Endothelial cell of umbilical vein (primary cell): ENCODE measurements at regions not wholly inside any gene's neighbourhood (a gene's known extent, or its start where the extent isn't known, plus 50 kb on each side); places are given as distances from the start of the nearest gene placed in this dataset.

Experiments
- BruUV-seq: library from RNA; stranded (reverse); fragments of 400-500 nt; replicated peaks from 2 replicates; lab custom pipeline; 2021; lab: Mats Ljungman, UMichigan
- CTCF ChIA-PET: fragments of 300-600, 350-600 bp; sonication (Branson Sonifier 250); formaldehyde crosslinking; loops from one replicate; lab custom pipeline; 2021; ENCODE audit warnings: antibody characterized with exemption, inconsistent platforms; lab: Charles Lee
- POLR2A ChIA-PET: fragments of 300-600, 350-600 bp; sonication (Branson Sonifier 250); formaldehyde crosslinking; loops from one replicate; lab custom pipeline; 2021; ENCODE audit warnings: antibody characterized with exemption, inconsistent platforms; lab: Charles Lee
- DNase-seq: peaks from one replicate; pipeline ENCODE4 v3.0.0-alpha.2; 2011; ENCODE audit warnings: low read depth, low spot score
- FAIRE-seq: peaks from 2 replicates; lab custom pipeline; 2011; peaks lifted over from hg19 to GRCh38; lab: Jason Lieb, UNC
- H2AFZ ChIP-seq: 2 replicates; pipeline ENCODE4 v1.6.0; 2012; ENCODE audit warnings: low read depth, low read length, control low read depth, inconsistent platforms
- H3K27ac ChIP-seq: 2 replicates; pipeline ENCODE4 v1.5.1; 2011; ENCODE audit warnings: low read depth, mild to moderate bottlenecking, control low read depth, low read length, moderate library complexity; ENCODE audit not compliant: insufficient read depth
- H3K27me3 ChIP-seq, 2 experiments: 2 replicates each; pipeline versions ENCODE4 v1.6.0 to v1.6.1; 2011; ENCODE audit warnings: low read length in 2 of 2, mixed read lengths in 1 of 2; ENCODE audit not compliant: control insufficient read depth in 2 of 2, insufficient read depth in 2 of 2
- H3K36me3 ChIP-seq, 2 experiments: 2 replicates in 1 of 2; 3 replicates in 1 of 2; pipeline ENCODE4 v1.5.1; 2011; ENCODE audit warnings: low read length in 2 of 2, mild to moderate bottlenecking in 1 of 2, moderate library complexity in 1 of 2; ENCODE audit not compliant: control insufficient read depth in 2 of 2, insufficient read depth in 2 of 2; ENCODE audit errors: extremely low read depth in 1 of 2
- H3K4me1 ChIP-seq: 3 replicates; pipeline ENCODE4 v1.5.1; 2011; ENCODE audit warnings: mild to moderate bottlenecking, low read length; ENCODE audit not compliant: control insufficient read depth, insufficient read depth; ENCODE audit errors: extremely low read depth
- H3K4me2 ChIP-seq: 2 replicates; pipeline ENCODE4 v1.6.1; 2011; ENCODE audit warnings: low read length, control low read depth, mixed read lengths; ENCODE audit not compliant: insufficient read depth
- H3K4me3 ChIP-seq, 3 experiments: fragments of 200-600 bp in 1 of 3; sonication (generic), shearing (Covaris generic) in 1 of 3; replicated peaks in 1 of 3; 2 replicates each; pipeline ENCODE4 v1.5.1; 2011 to 2016; ENCODE audit warnings: control low read depth in 3 of 3, low read length in 3 of 3, mild to moderate bottlenecking in 2 of 3, inconsistent platforms in 1 of 3, low read depth in 1 of 3, moderate library complexity in 1 of 3; ENCODE audit not compliant: insufficient read depth in 1 of 3
- H3K79me2 ChIP-seq: 2 replicates; pipeline ENCODE4 v1.6.0; 2012; ENCODE audit warnings: low read length, inconsistent platforms; ENCODE audit not compliant: control insufficient read depth, insufficient read depth
- H3K9ac ChIP-seq: replicated peaks from 2 replicates; pipeline ENCODE3; 2011; ENCODE audit warnings: low read length, control low read depth; ENCODE audit not compliant: insufficient read depth; ENCODE audit errors: extremely low read depth
- H3K9me1 ChIP-seq: replicated peaks from 3 replicates; pipeline ENCODE4 v1.6.0; 2011; ENCODE audit warnings: mild to moderate bottlenecking, low read length; ENCODE audit not compliant: control insufficient read depth, insufficient read depth; ENCODE audit errors: extremely low read depth
- H3K9me3 ChIP-seq: replicated peaks from 2 replicates; pipeline ENCODE4 v1.5.1; 2012; ENCODE audit warnings: low read length, inconsistent platforms; ENCODE audit not compliant: control insufficient read depth, insufficient read depth
- H4K20me1 ChIP-seq: replicated peaks from 2 replicates; pipeline ENCODE3; 2011; ENCODE audit warnings: mild to moderate bottlenecking, low read length; ENCODE audit not compliant: control insufficient read depth, insufficient read depth; ENCODE audit errors: extremely low read depth
- EZH2 ChIP-seq: IDR thresholded peaks from 2 replicates; pipeline ENCODE4 v1.6.1; 2012; ENCODE audit warnings: borderline replicate concordance, low read depth, mild to moderate bottlenecking, moderate library complexity, low read length, inconsistent platforms; ENCODE audit not compliant: severe bottlenecking
- FOS ChIP-seq: IDR thresholded peaks from 2 replicates; pipeline ENCODE4 v1.6.1; 2011; ENCODE audit warnings: mild to moderate bottlenecking, low read length, moderate library complexity, borderline replicate concordance; ENCODE audit not compliant: insufficient read depth
- GATA2 ChIP-seq: IDR thresholded peaks from 2 replicates; pipeline ENCODE4 v1.7.0; 2011; ENCODE audit warnings: low read depth, mild to moderate bottlenecking, moderate library complexity, mixed read lengths, low read length; ENCODE audit not compliant: insufficient read length, insufficient read depth
- JUN ChIP-seq: IDR thresholded peaks from 2 replicates; pipeline ENCODE4 v1.6.1; 2011; ENCODE audit warnings: borderline replicate concordance, low read depth; ENCODE audit not compliant: insufficient read length, insufficient read depth
- MYC ChIP-seq: IDR thresholded peaks from one replicate; pipeline ENCODE4 v1.6.1; 2011; ENCODE audit warnings: mild to moderate bottlenecking, low read depth, low read length
- POLR2A ChIP-seq: IDR thresholded peaks from 2 replicates; pipeline ENCODE4 v1.6.1; 2012; ENCODE audit warnings: low read depth, mild to moderate bottlenecking, control low read depth, low read length
- POLR2AphosphoS5 ChIP-seq: IDR thresholded peaks from 2 replicates; pipeline ENCODE4 v1.6.1; 2012; ENCODE audit warnings: low read depth, mild to moderate bottlenecking, control low read depth, low read length, moderate library complexity; ENCODE audit not compliant: insufficient read depth
- dilution Hi-C: fragments of 300-500 bp; cut with MboI; formaldehyde crosslinking; loops from one replicate; pipeline ENCODE4 v1.15.0; 2019; ENCODE audit warnings: low sequenced_read_pairs; ENCODE audit not compliant: extremely low pct_ligation_motif_present
- intact Hi-C: fragments of 100-400 bp; cut with micrococcal nuclease; formaldehyde crosslinking; loops from one replicate; pipeline ENCODE4 v1.10.0; 2022
- TF ChIP-seq, protein P1 (sequence below), 2 donors: IDR thresholded peaks; 1 replicate in 1 of 2; 2 replicates in 1 of 2; pipeline ENCODE4 v1.5.1; 2011; ENCODE audit warnings: low read length in 2 of 2, mild to moderate bottlenecking in 2 of 2, moderate library complexity in 2 of 2, control low read depth in 1 of 2, inconsistent platforms in 1 of 2, low read depth in 1 of 2; ENCODE audit not compliant: insufficient read depth in 1 of 2; ENCODE audit errors: extremely low read depth in 1 of 2
- TF ChIP-seq, protein P2 (sequence below): IDR thresholded peaks from 2 replicates; pipeline ENCODE4 v1.6.1; 2011; ENCODE audit not compliant: insufficient read depth, insufficient read length

DNA sequence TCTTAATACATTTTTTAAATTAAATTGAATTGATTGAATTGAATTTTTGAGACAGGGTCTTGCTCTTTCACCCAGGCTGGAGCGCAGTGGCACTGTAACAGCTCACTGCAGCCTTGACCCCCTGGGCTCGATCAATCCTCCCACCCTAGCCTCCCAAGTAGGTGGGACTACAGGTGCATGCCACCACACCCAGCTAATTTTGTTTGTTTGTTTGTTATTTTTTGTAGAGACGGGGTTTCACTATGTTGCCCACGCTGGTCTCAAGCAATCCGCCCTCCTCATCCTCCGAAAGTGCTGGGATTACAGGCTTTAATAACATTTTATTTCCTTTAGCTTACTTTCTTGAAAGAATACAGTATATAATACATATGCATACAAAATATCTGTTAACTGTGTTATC, 226.9 kb downstream of the BUD13 start:
- no peaks in the 10 kb centered on the region for H3K9me1 ChIP-seq
- H3K9me3 ChIP-seq, result no peaks in the 10 kb centered on the region
- no peaks in the 10 kb centered on the region for H3K79me2 ChIP-seq
- no peak overlapping the region for H3K9ac ChIP-seq
- H3K4me2 ChIP-seq, result no peak overlapping the region
- ChIA-PET CTCF (interaction anchor here (1.4 kb wide), 1 partner anchor 47 kb away, joined by 6 read pairs; no protein-coding TSS in a partner anchor), POLR2A (no interaction called here)
- H2AFZ ChIP-seq, result no peak overlapping the region
- TF ChIP-seq POLR2A (no peak), GATA2 (no peak), MYC (no peak), POLR2AphosphoS5 (no peak), FOS (no peak), JUN (no peak), EZH2 (no peak)
- TF ChIP-seq, protein P1, sequence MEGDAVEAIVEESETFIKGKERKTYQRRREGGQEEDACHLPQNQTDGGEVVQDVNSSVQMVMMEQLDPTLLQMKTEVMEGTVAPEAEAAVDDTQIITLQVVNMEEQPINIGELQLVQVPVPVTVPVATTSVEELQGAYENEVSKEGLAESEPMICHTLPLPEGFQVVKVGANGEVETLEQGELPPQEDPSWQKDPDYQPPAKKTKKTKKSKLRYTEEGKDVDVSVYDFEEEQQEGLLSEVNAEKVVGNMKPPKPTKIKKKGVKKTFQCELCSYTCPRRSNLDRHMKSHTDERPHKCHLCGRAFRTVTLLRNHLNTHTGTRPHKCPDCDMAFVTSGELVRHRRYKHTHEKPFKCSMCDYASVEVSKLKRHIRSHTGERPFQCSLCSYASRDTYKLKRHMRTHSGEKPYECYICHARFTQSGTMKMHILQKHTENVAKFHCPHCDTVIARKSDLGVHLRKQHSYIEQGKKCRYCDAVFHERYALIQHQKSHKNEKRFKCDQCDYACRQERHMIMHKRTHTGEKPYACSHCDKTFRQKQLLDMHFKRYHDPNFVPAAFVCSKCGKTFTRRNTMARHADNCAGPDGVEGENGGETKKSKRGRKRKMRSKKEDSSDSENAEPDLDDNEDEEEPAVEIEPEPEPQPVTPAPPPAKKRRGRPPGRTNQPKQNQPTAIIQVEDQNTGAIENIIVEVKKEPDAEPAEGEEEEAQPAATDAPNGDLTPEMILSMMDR (IDR thresholded peaks at IDR 0.05; ENCODE audit: extremely low read depth in 1 of 2, insufficient read depth in 1 of 2, low read depth in 1 of 2, low read length in 2 of 2), result no peak
- TF ChIP-seq, protein P2, sequence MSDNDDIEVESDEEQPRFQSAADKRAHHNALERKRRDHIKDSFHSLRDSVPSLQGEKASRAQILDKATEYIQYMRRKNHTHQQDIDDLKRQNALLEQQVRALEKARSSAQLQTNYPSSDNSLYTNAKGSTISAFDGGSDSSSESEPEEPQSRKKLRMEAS, result no peak
- no TSS peak for BruUV-seq
- FAIRE-seq, result no peak
- intact Hi-C loops, result no loop called here
- dilution Hi-C loops, result no loop called here
- no peaks in the 10 kb centered on the region for H3K36me3 ChIP-seq
- no peak overlapping the region for H3K4me3 ChIP-seq
- no peak overlapping the region for H3K27ac ChIP-seq
- peaks cover 0 to 5% of the 10 kb centered on the region in 2 experiments for H3K27me3 ChIP-seq
- no peaks in the 10 kb centered on the region for H3K4me1 ChIP-seq
- no peak for DNase-seq
- H4K20me1 ChIP-seq, result no peaks in the 10 kb centered on the region
